ENCODE measurements at regions not wholly inside any gene's neighbourhood (a gene's known extent, or its start where the extent isn't known, plus 50 kb on each side); places are given as distances from the start of the nearest gene placed in this dataset.

- no peak for DNase-seq (ENCODE audit: low read depth in 4 of 4, low spot score in 3 of 4)
These were observed 228.4 kb upstream of the RAB4A start for GRCh38 chr1:229042482-229042881.

DNA sequence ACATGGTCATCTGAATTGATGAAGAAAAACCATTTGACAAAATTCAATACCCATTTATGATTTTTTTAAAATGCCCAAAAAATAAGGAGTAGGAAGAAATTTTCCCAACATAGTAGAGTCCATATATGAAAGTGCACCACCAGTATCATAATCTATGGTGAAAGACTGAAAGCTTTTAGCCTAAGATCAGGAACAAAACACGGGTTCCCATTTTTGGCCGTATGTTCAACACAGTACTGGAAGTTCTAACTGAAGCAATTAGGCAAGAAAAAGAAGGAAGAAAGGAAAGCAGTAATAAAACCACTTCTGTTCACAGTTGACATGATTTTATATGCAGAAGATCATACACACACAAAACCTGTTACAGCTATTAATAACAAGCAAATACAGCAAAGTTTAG is 227.8 kb upstream of the RAB4A start:
- DNase-seq (ENCODE audit: low read depth in 4 of 4, low spot score in 3 of 4): no peak

- no peak for DNase-seq (ENCODE audit: low read depth in 4 of 4, low spot score in 3 of 4)
These were observed 224.6 kb upstream of the RAB4A start for GRCh38 chr1:229046251-229046853.

DNA sequence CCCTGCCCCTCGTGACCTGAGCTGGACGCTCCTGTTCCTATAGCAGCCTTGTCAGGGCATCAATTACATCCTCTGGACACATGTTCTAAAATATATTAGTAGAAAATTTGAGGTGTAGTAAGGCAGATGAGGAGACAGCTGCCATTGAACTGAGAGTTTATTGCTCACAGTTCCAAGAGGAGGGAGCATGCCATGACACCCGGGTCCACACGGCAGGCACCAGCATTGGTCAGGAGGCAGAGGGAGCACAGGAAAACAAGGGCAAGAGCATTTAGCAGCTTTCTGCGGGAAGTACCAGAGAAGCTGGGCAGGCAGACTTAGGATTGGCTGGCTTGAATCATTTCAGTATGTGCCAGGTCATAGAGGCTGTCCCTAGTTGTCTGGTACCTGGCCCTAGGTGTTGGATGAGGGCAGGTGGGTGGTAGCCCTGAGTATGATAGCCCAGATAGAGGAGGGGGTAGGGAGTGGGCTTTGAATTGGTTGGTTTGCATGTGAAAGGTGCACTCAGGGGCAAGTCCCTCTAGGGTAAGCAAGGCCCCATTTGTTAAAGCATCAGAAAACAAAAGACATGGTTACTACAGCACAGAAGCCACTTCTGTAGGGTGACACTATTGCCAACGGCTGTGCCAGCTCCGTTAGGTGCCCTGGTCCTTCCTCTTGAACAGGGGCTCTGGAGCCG is 223.6 kb upstream of the RAB4A start:
- no peak for DNase-seq (ENCODE audit: low read depth in 4 of 4, low spot score in 3 of 4)

- DNase-seq (ENCODE audit: low read depth in 4 of 4, low spot score in 3 of 4): no peak
These were observed 222.9 kb upstream of the RAB4A start for GRCh38 chr1:229047840-229048620.

- no peak for DNase-seq (ENCODE audit: low read depth in 4 of 4, low spot score in 3 of 4)
These were observed 222.0 kb upstream of the RAB4A start for GRCh38 chr1:229048896-229049295.

DNA sequence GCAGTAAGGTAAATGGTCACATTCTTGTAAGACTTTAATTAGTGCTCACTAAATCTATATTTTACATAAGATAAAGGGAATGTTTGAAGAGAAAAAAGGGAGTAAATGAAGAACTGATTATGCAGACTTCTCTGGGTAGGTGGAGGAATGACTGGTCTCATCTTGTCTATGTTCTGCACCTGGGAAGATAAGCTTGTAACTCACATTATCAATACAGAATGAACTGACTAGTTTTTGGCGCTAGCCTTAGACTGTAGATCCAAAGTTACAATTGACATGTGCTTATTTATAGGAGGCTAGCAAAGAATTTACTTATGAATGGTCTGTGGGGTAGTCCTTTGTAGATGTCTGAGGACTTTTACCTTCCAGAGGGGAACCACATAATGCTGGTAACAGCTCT is 214.9 kb upstream of the RAB4A start:
- DNase-seq (ENCODE audit: low read depth in 4 of 4, low spot score in 3 of 4): no peak

DNA sequence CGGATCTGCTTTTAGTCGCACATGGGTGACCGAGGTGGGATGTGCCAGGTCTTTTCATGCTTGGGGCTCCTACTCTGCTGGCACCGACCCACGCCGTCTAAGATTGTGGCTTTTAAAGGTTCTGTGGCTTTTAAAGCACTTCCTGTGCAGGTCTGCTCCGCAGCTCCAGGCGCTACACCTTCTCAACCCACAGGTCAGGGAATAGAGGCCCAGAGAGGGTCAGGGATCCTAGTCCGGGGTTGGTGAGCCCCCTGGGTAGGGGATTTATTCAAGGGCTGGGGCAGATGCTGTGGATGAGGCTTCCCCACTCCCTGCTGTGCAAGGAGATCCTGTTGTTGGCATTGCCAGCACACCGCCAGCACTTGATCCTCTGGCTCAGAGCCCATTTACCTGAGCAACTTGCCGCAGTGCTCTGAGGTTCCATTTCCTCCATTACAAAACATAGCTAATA is 212.8 kb upstream of the RAB4A start:
- no peak for DNase-seq (ENCODE audit: low read depth in 4 of 4, low spot score in 3 of 4)

GRCh38 chr1:229058729-229059128 is 212.2 kb upstream of the RAB4A start:
- DNase-seq (ENCODE audit: low read depth in 4 of 4, low spot score in 3 of 4): no peak

DNA sequence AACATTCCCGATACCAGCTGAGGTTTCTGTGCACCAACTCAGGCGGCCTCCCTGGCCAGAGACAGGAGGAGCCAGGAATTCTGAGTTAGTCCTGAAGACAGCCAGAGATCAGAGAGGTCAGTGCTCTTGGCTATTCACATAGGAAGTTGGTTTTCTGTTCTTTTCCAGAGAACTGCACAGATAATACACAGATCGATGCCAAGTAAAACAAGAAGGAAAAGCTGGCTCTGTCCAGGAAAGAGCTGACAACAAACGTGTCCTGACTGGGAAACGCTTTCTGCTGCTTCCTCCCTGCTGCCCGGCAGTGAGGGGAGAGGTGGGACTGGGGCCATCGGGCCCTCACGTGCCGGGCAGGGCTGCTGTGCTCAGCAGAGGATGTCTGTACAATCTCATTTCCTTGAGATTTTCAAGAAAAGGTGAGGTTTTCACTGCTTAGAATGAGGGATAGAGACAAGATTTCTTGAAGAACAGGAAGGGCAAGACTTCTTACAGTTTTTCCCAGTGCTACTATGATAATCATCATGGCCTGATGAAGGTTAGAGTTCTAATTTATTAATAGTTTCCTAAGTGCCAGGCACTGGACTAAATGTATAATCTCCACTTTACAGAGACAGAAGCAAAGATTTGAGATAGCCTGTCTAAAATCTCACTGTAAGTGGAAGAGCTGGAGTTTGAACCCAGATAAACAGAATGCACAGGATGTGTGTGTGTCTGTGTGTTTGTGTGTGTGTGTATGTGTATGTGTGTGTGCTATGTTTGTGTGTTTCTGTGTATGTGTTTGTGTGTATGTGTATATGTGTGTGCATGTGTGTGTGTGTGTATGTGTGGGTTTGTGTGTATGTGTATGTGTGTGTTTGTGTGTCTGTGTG is 211.0 kb upstream of the RAB4A start:
- no peak for DNase-seq (ENCODE audit: low read depth in 4 of 4, low spot score in 3 of 4)

GRCh38 chr1:229062135-229062534 is 208.8 kb upstream of the RAB4A start:
- no peak for DNase-seq (ENCODE audit: low read depth in 4 of 4, low spot score in 3 of 4)

DNA sequence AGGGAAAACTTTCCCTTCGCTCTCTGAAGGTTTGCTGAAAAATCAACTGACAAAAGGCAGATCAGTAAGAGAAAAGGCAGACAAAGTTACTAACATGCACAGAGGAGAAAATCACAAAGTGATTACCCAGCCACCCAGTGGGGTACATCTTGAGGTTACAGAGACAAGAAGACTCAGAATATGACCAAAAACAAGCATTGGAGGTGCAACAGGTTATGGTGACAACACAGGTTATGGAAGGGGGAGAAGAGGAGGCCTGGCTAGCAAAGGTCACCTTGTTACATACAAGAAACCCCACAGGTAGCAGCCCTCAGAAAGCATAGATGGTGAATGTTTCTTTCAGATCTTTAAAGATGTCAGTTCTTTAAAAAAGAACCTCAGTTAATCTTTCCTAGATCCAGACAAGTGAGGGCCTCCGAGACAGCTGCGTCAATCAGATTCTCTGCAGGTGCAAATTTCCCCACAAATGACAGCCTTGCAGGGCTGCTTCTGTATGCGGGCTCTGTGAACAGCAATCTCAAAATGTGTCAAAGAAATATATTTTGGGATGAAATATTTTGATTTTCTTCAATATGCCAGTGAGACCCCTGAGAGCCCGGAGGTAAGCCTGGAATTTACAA is 207.6 kb upstream of the RAB4A start:
- no peak for DNase-seq (ENCODE audit: low read depth in 4 of 4, low spot score in 3 of 4)

DNA sequence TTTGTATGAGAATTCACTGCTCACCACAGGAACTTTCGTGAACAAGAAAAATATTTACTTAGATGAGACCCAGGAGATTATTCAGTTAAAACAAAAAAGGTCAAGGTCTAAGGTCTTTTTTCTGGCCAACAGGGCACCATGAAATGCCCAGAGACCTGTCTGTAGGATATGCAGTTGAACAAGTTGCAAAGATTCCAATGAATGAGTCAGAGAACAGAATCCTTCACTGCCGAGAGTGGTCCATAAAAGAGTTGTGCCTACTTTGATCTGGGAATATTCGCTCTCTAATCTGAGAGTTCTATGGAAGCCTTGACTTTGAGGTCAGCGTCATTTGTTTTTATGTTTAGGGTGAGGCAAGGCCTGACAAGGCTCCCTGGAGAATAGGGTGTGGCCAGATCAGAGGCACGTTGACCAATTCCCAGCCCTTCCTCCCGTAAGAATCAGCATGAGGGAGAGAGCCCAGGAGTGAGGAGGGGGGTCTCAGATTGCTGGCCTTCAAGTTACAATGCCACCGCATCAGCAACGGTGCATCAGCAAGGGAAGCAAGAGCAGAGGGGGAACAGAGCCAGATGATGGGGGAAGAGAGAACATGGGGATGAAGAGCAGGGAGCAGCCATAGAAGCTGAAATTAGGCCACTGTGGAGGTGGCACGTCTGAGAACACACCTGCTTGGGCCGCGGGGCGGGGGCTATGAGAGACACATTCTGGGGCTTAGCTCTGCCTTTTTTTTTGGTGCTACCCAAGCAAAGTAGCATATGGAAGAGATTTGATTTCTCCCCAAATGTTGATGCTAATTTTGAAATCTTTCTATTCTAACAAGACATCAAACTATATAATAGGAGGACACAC is 206.4 kb upstream of the RAB4A start:
- no peak for DNase-seq (ENCODE audit: low read depth in 4 of 4, low spot score in 3 of 4)

- DNase-seq (ENCODE audit: low read depth in 4 of 4, low spot score in 3 of 4): no peak
These were observed 205.3 kb upstream of the RAB4A start for GRCh38 chr1:229065613-229066012.

DNA sequence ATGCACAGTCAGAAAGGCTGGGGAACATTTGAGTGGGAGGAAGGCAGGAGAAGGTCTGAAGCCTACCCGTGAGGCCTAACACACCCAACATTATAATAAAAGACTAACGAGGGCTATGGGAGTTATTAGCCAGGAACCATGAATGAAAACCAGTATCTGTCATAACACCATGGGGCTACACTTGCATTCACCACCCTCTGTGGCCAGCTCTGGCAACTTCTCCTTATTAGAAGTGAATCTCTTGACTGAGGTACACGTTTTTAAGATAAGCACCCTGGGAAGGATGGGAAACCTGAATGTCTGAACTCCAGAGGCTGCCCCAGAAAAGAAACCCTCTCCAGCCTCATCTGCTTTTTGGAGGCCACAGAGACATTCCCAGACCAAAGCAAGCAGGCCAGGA is 204.3 kb upstream of the RAB4A start:
- no peak for DNase-seq (ENCODE audit: low read depth in 4 of 4, low spot score in 3 of 4)

GRCh38 chr1:229067546-229067945 is 203.4 kb upstream of the RAB4A start:
- DNase-seq (ENCODE audit: low read depth in 4 of 4, low spot score in 3 of 4): no peak

GRCh38 chr1:229068270-229068987 is 202.5 kb upstream of the RAB4A start:
- no peak for DNase-seq (ENCODE audit: low read depth in 4 of 4, low spot score in 3 of 4)

GRCh38 chr1:229069176-229069575 is 201.7 kb upstream of the RAB4A start:
- no peak for DNase-seq (ENCODE audit: low read depth in 4 of 4, low spot score in 3 of 4)

DNA sequence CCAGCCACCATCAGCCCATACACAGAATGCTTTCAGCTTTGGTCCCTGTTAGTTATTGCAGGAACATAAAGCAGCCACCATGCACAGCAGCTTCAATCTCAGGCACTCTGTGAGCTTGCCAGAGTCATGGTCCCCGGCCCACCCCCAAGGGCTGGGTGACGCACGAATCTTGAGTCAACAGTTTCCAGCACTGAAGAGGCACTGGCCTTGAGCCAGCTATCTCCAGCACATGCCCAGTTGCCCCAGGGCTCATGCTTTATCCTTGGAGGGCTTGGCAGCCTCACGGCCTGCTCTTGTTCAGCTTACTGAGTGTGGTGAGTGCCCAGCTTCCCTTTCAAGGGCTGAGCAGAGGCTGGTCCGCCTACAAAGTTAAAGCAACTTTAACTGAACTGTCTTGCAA is 200.7 kb upstream of the RAB4A start:
- no peak for DNase-seq (ENCODE audit: low read depth in 4 of 4, low spot score in 3 of 4)

Data from left renal pelvis (tissue), 4 donors.